ENCODE measurements at regions not wholly inside any gene's neighbourhood (a gene's known extent, or its start where the extent isn't known, plus 50 kb on each side); places are given as distances from the start of the nearest gene placed in this dataset.

- TF ChIP-seq POLR2A (IDR thresholded peaks at IDR 0.05): no peak
- no peak for TF ChIP-seq CTCF (IDR thresholded peaks at IDR 0.05)
Measured at GRCh38 chr2:212906620-212907019, 244.8 kb downstream of the IKZF2 start.
